ENCODE measurements at regions not wholly inside any gene's neighbourhood (a gene's known extent, or its start where the extent isn't known, plus 50 kb on each side); places are given as distances from the start of the nearest gene placed in this dataset.

GRCh38 chr22:48250286-48250895, 1487.9 kb downstream of the TBC1D22A start:
- DNase-seq (ENCODE audit: low read depth, low spot score): no peak

- DNase-seq (ENCODE audit: low read depth, low spot score): no peak
These were observed 1487.3 kb downstream of the TBC1D22A start for GRCh38 chr22:48249713-48250268.

DNA sequence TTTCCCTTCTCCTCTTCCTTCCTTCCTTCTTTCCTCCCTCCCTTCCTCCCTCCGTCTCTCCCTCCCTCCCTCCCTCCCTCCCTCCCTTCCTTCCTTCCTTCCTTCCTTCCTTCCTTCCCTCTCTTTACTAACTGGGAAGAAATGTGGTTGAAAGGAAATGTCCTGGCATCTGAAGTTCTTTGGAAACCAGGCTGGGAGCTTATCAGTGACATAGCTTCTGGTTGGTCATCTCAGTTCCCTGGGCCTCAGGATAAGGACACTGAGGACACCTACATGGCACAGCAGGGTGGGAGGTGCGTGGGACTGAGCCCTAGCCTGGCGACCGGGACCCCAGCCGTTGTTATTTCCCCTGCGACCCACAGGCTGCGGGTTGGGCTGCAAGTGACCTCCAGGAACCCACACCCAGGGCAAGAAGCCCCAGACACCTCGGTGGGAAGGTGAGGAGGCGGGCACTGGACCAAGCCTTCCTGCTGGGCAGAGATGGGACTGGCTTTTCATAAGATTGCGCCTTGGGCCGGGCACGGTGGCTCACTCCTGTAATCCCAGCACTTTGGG, 1486.5 kb downstream of the TBC1D22A start:
- DNase-seq (ENCODE audit: low read depth, low spot score): no peak

DNA sequence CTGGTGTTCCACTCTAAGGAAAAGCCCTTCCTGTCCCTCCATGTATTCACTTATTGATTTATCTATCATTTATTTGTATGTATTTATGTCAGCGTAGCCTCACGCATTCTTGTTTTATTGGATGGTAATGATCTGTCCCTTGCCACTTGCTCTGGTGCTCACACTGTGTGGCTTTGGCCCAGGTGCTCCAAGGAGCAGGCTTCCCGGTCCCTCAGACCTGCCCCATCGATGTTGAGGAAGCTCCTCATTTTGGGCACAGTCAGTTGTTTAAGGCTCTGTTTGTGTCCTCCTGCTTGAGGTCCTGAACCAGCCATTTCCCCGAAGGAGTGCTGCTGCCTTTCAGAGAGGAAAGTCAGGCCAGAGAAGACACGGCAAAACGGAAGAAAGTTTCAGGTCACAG, 1485.4 kb downstream of the TBC1D22A start:
- no peak for DNase-seq (ENCODE audit: low read depth, low spot score)

GRCh38 chr22:48245196-48245485, 1482.7 kb downstream of the TBC1D22A start:
- no peak for DNase-seq (ENCODE audit: low read depth, low spot score)

DNA sequence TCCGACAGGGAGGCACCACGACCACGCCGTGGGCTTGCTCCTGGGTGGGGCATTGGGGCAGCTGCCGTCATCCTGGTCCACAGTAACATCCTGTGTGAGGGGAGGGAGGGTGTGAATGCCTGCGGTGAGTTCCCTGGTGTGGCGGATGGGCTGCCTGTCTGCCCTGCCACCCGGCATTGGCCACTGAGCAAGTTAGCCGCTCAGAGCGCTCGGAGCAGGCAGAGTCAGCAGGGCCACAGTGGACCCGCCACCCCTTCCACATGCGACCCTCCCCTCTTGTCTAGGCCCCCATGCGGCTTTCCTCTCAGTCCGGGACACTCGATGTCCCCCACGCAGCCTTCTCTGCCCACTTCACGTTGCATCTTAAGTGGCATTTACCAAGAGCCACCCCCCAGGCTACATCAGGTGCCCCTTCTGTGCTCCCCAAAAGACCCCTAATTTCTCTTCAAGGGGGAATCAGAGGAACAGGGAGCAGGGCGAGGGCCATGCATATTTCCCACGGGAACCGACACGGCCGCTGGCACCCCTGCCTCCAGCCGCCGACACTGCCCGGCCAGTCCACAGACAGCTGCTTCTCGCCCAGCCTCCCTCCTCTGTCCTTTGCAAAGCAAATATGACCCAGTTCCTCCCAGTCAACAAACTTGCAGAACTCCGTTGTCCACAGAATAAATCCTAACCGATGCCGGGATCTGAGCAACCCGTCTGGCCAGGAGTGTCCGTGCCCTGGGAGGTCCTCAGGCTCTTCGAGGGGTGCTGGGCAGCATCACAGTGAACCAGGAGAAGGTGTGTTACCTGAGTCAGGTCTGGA, 1482.1 kb downstream of the TBC1D22A start:
- no peak for DNase-seq (ENCODE audit: low read depth, low spot score)

- no peak for DNase-seq (ENCODE audit: low read depth, low spot score)
These were observed 1480.0 kb downstream of the TBC1D22A start for GRCh38 chr22:48242461-48242864.

GRCh38 chr22:48241658-48242057, 1479.2 kb downstream of the TBC1D22A start:
- no peak for DNase-seq (ENCODE audit: low read depth, low spot score)

DNA sequence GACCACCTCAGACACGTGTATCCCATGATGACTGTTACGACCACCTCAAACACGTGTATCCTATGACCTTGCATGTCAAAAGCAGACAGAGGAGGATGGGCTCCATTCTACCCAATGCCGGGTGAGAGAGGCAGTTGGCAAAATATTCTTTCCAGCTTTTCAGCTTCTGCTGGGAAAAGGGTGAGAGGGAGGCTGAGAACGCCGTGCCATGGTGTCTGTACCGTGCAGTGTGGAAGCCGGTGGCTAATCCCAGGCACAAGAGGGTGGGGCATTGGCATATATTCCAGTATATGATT, 1478.4 kb downstream of the TBC1D22A start:
- no peak for DNase-seq (ENCODE audit: low read depth, low spot score)

- DNase-seq (ENCODE audit: low read depth, low spot score): no peak
These were observed 1477.9 kb downstream of the TBC1D22A start for GRCh38 chr22:48240148-48240934.

- no peak for DNase-seq (ENCODE audit: low read depth, low spot score)
These were observed 1477.2 kb downstream of the TBC1D22A start for GRCh38 chr22:48239461-48240147.

GRCh38 chr22:48238966-48239365, 1476.5 kb downstream of the TBC1D22A start:
- no peak for DNase-seq (ENCODE audit: low read depth, low spot score)

DNA sequence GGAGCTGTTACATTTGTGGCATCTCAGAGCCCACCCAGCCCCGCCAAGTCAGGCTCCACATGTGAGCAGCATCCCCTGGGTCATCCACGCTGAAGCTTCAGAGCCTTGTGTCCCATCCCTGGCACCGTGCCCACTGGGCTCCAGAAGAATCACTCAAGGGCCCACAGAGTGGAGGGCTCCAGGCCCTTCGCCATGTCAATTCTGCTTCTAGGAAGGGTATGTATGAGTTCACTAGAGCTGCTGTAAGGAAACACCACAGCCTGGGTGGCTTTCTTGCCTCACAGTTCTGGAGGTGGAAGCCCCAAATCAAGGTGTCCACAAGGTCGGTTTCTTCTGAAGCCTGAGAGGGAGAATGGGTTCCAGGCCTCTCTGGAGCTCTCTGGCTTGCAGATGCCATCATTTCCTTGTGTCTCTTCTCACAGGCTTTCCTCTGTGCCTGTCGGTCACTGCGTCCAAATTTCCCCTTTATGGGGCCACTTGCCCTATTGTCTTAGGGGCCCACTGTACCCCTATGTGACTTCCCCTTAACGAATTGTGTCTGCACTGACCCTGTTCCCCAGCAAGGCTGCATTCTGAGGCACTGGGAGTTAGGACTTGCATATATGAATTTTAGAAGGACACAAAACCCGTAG, 1476.0 kb downstream of the TBC1D22A start:
- no peak for DNase-seq (ENCODE audit: low read depth, low spot score)

DNA sequence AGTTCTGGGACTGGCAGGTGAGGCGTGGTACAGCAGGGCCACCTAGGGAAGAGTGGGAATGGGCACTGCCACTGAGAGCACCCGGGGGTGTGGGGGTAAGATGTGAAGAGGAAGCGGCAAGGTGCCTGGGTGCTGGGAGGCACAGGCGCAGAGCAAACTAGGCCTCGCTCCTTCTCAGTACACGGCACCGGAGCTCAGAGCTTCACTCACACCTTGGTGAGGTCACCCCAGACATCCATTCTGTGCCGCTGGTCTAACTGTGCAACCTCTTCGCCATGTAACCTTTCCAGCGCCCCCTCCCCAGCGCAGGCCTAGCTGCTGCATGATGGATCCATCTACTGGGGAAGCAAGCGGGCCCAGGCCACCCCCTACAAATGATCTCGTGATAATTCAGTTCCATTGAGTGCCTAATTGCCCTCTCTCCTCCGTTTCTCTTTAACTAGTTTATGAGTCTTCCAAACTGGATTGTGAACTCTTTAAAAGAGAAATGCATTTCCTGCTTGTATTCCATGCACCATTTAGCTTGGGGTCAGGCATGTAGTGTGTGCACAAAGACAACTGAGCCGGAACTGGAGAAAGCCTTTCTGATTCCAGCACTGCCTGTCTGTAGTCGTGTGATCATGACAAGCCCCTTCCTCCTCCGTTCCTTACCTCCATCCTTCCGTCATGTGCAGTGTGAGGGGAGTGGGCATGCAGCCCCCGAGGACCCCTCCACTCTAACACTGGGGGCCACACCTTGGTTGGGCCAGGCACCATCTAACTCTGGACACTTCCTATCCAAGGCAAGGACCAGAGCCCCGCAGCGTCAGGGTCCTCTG, 1475.2 kb downstream of the TBC1D22A start:
- DNase-seq (ENCODE audit: low read depth, low spot score): no peak

DNA sequence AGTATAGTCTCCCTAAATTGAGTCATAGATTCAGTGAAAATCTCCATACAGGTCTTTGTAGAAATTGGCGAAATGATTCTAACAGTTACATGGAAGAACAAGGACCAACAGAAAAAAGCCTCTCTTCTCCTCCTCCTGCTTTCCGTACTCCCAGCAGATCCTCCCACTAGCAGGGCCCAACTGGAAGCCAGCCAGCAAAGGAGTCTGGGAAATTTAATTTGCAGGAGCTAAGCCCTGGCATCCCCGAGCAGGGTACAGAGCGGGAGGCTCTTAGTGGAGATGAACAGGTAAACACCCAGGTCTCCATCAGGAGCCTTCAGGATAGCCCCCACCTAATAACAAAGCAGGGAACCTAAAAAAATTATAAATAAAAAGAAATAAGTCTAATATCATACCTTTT, 1473.8 kb downstream of the TBC1D22A start:
- DNase-seq (ENCODE audit: low read depth, low spot score): no peak

DNA sequence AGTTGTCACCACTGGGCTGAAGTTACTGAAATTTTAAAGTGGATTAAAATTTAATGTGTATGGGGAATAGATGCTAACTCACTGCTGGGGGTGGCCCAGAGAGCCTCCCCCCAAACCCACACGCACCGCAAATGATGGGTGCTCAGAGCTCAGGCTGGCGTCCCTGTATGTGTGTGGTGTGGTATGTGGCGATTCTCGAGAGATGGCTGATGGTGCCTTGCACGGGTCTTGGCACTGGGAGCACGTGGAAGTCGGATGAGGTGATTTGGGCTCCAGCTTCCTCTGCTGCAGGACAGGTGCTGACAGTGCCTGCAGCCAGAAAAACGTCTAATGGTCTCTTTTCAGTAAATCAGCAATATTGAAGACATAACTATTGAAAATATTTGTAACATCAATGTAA, 1473.3 kb downstream of the TBC1D22A start:
- DNase-seq (ENCODE audit: low read depth, low spot score): no peak

DNA sequence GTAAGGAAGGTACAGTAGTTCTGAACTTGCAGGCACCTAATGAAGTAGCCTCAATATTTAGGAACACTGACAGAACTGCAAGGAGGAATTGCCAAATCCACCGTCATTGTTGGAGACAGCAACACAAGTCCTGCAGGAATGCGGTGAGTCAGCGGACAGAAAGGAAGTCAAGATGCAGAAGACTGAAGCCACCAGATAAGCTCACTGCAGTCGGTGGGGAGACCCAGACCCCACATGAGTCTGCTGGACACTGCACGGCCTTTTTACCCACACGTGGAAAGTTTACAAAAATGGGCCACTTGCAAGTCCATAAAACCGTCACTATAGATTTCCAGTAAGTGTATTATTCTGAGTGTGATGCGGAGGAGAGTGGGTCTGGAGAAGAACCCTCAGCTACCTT, 1471.6 kb downstream of the TBC1D22A start:
- DNase-seq (ENCODE audit: low read depth, low spot score): no peak

- no peak for DNase-seq (ENCODE audit: low read depth, low spot score)
These were observed 1471.1 kb downstream of the TBC1D22A start for GRCh38 chr22:48233586-48233985.

DNA sequence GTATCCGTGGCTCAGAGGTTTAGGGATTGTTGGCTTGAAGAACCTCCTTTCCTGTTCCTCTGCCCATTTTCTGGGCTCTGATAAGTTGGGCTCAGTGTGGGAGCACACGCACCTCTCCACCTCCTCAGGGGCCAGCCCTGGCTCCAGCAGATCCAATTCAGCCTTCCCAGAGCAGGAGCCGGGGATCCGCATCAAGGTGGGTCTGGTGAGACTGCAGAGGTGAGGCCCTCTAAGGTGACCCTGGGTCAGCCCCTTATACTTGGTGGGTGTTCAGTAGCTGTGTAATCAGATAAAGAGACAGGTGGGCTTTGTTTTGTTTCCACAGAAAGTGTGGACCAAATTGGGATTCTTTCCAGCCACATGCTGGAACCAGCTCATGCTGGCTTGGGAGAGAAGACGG, 1466.0 kb downstream of the TBC1D22A start:
- no peak for DNase-seq (ENCODE audit: low read depth, low spot score)

DNA sequence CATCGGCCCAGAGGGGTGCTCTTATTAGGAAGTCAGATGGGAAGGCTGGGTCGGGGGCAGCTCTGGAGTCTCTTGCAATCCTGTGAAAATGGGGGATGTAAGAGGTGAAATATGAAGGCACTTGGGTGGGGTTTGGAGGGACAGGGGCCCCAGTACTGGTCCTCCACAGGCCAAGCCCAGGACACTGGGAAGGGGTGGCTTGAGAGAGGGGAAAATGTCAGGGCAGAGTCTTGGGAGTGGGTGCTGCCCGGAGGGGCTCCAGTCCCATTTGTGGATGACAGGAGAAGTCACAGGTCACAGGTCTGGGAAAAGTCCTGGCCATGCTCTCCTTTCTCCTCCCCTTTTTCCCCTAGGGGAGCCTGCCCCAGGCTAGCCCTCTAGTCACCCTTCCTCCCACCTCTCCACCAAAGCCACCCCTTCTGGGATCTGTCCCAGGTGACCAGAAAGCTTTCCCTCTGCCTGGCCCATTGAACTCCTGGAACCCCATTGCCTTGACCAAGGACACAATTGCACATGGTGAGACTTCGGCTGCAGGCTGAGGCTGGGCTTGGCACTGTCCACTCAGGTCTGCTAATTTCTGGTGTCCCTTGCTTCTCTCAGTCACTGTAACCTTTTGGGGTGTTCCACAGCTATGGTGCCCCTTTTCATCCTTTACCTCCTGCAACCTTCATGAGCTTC, 1465.0 kb downstream of the TBC1D22A start:
- DNase-seq (ENCODE audit: low read depth, low spot score): no peak
